ENCODE measurements at regions not wholly inside any gene's neighbourhood (a gene's known extent, or its start where the extent isn't known, plus 50 kb on each side); places are given as distances from the start of the nearest gene placed in this dataset.

- no peaks in the 10 kb centered on the region for H3K9me1 ChIP-seq (ENCODE audit: control insufficient read depth, extremely low read depth, insufficient read depth, low read length)
- no peak overlapping the region for H2AFZ ChIP-seq (ENCODE audit: control insufficient read depth, low read length)
- DNase-seq (ENCODE audit: low read depth, low spot score) (no peak), FAIRE-seq (no peak)
- H3K9me3 ChIP-seq (ENCODE audit: control insufficient read depth, low read depth, low read length) = no peaks in the 10 kb centered on the region
- no peak overlapping the region for H3K4me3 ChIP-seq (ENCODE audit: control insufficient read depth in 2 of 3, extremely low read depth in 1 of 3, insufficient read depth in 2 of 3, low read depth in 1 of 3, low read length in 3 of 3)
- H3K27ac ChIP-seq (ENCODE audit: control insufficient read depth, insufficient read depth, low read length) = no peak overlapping the region
- no peak overlapping the region for H3K4me2 ChIP-seq (ENCODE audit: control insufficient read depth, extremely low read depth, insufficient read depth, low read depth, low read length)
- no peaks in the 10 kb centered on the region for H3K36me3 ChIP-seq (ENCODE audit: control insufficient read depth in 2 of 2, extremely low read depth in 1 of 2, insufficient read depth in 2 of 2, low read length in 2 of 2)
- no peaks in the 10 kb centered on the region for H3K27me3 ChIP-seq (ENCODE audit: control insufficient read depth, extremely low read depth, insufficient read depth, low read length)
- H4K20me1 ChIP-seq (ENCODE audit: control insufficient read depth, extremely low read depth, insufficient read depth, low read length) = no peaks in the 10 kb centered on the region
- H3K9ac ChIP-seq (ENCODE audit: control insufficient read depth, extremely low read depth, insufficient read depth, low read length) = no peak overlapping the region
- H3K4me1 ChIP-seq (ENCODE audit: control insufficient read depth, extremely low read depth, insufficient read depth, low read length) = no peaks in the 10 kb centered on the region
- no peak for TF ChIP-seq EZH2 (IDR thresholded peaks at IDR 0.05; ENCODE audit: low read length)
- TF ChIP-seq CTCF (optimal IDR thresholded peaks at IDR 0.05 in 1 of 3, IDR thresholded peaks at IDR 0.05 in 1 of 3, conservative IDR thresholded peaks at IDR 0.05 in 1 of 3; ENCODE audit: extremely low read depth in 1 of 3, insufficient read depth in 2 of 3, low read length in 3 of 3) = no peak
- H3K79me2 ChIP-seq (ENCODE audit: control insufficient read depth, insufficient read depth, low read length) = no peaks in the 10 kb centered on the region
- dilution Hi-C loops (cut with MboI; ENCODE audit: extremely low pct_ligation_motif_present, low sequenced_read_pairs) = no loop called here
Measured at GRCh38 chr16:6771956-6772355, 560.7 kb upstream of the RBFOX1 start.

GRCh38 chr16:6753553-6753952 is 579.1 kb upstream of the RBFOX1 start:
- Histone ChIP-seq H3K36me3 (ENCODE audit: control insufficient read depth in 2 of 2, extremely low read depth in 1 of 2, insufficient read depth in 2 of 2, low read length in 2 of 2) (no peaks in the 10 kb centered on the region), H3K4me3 (ENCODE audit: control insufficient read depth in 2 of 3, extremely low read depth in 1 of 3, insufficient read depth in 2 of 3, low read depth in 1 of 3, low read length in 3 of 3) (no peak overlapping the region), H3K79me2 (ENCODE audit: control insufficient read depth, insufficient read depth, low read length) (no peaks in the 10 kb centered on the region), H3K27ac (ENCODE audit: control insufficient read depth, insufficient read depth, low read length) (no peak overlapping the region), H3K9ac (ENCODE audit: control insufficient read depth, extremely low read depth, insufficient read depth, low read length) (no peak overlapping the region), H2AFZ (ENCODE audit: control insufficient read depth, low read length) (no peak overlapping the region), H3K9me1 (ENCODE audit: control insufficient read depth, extremely low read depth, insufficient read depth, low read length) (no peaks in the 10 kb centered on the region), H4K20me1 (ENCODE audit: control insufficient read depth, extremely low read depth, insufficient read depth, low read length) (no peaks in the 10 kb centered on the region), H3K9me3 (ENCODE audit: control insufficient read depth, low read depth, low read length) (no peaks in the 10 kb centered on the region), H3K4me1 (ENCODE audit: control insufficient read depth, extremely low read depth, insufficient read depth, low read length) (no peaks in the 10 kb centered on the region), H3K4me2 (ENCODE audit: control insufficient read depth, extremely low read depth, insufficient read depth, low read depth, low read length) (no peak overlapping the region), H3K27me3 (ENCODE audit: control insufficient read depth, extremely low read depth, insufficient read depth, low read length) (no peaks in the 10 kb centered on the region)
- FAIRE-seq = no peak
- dilution Hi-C loops (cut with MboI; ENCODE audit: extremely low pct_ligation_motif_present, low sequenced_read_pairs) = no loop called here
- DNase-seq (ENCODE audit: low read depth, low spot score) = no peak
- no peak for TF ChIP-seq CTCF (optimal IDR thresholded peaks at IDR 0.05 in 1 of 3, IDR thresholded peaks at IDR 0.05 in 1 of 3, conservative IDR thresholded peaks at IDR 0.05 in 1 of 3; ENCODE audit: extremely low read depth in 1 of 3, insufficient read depth in 2 of 3, low read length in 3 of 3)
- TF ChIP-seq EZH2 (IDR thresholded peaks at IDR 0.05; ENCODE audit: low read length) = no peak

Data from keratinocyte (primary cell).